Adrenal gland (tissue), 5 donors: ENCODE measurements at regions not wholly inside any gene's neighbourhood (a gene's known extent, or its start where the extent isn't known, plus 50 kb on each side); places are given as distances from the start of the nearest gene placed in this dataset.

Experiments
- CTCF ChIP-seq, 6 experiments: fragments of 450-650 bp in 4 of 6; fragments of 200-600 bp in 2 of 6; sonication (generic) in 1 of 6; IDR thresholded peaks; 1 replicate in 5 of 6; 2 replicates in 1 of 6; pipeline versions ENCODE4 v1.5.1 to v1.8.0; 2016 to 2021; ENCODE audit warnings: antibody characterized with exemption in 6 of 6, mild to moderate bottlenecking in 2 of 6, moderate library complexity in 1 of 6
- POLR2A ChIP-seq, 2 donors: fragments of 450-650 bp; IDR thresholded peaks; one replicate each; pipeline ENCODE4 v1.6.1; 2017; ENCODE audit warnings: antibody characterized with exemption in 2 of 2, mild to moderate bottlenecking in 2 of 2, moderate library complexity in 1 of 2
- donor health status: DM: no; HTN: no; CAD: no.

GRCh38 chr1:194055536-194055935, 869.1 kb upstream of the B3GALT2 start:
- no peak for TF ChIP-seq CTCF (IDR thresholded peaks at IDR 0.05)
- TF ChIP-seq POLR2A (IDR thresholded peaks at IDR 0.05) = no peak
